GM12872 (cell line): ENCODE measurements at regions not wholly inside any gene's neighbourhood (a gene's known extent, or its start where the extent isn't known, plus 50 kb on each side); places are given as distances from the start of the nearest gene placed in this dataset.

Source experiments
- TF ChIP-seq, protein P1 (sequence below): IDR thresholded peaks from 3 replicates; pipeline ENCODE4 v1.5.1; 2011; ENCODE audit warnings: low read depth, mild to moderate bottlenecking, low read length, moderate library complexity; ENCODE audit not compliant: insufficient read depth

DNA sequence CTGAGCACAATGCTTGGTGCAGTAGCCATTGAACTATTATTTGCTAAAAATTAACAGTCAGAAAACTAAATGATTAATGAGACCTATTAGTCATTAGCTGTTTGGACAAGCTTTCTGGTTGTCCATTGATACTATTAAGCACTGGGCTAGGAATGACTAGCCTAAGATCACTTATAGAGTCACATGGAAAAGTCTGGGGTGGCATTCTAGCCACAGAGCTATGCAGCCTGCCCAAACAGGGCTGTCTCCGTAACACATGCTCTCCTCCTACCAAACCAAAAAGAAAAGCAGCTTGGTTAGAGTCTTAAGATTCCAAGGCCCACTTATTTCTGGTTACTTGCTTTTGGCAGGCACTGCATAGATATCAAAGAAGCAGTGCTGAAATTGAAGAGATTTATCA lies 193.5 kb upstream of the NBEA start:
- TF ChIP-seq, protein P1, sequence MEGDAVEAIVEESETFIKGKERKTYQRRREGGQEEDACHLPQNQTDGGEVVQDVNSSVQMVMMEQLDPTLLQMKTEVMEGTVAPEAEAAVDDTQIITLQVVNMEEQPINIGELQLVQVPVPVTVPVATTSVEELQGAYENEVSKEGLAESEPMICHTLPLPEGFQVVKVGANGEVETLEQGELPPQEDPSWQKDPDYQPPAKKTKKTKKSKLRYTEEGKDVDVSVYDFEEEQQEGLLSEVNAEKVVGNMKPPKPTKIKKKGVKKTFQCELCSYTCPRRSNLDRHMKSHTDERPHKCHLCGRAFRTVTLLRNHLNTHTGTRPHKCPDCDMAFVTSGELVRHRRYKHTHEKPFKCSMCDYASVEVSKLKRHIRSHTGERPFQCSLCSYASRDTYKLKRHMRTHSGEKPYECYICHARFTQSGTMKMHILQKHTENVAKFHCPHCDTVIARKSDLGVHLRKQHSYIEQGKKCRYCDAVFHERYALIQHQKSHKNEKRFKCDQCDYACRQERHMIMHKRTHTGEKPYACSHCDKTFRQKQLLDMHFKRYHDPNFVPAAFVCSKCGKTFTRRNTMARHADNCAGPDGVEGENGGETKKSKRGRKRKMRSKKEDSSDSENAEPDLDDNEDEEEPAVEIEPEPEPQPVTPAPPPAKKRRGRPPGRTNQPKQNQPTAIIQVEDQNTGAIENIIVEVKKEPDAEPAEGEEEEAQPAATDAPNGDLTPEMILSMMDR: no peak

DNA sequence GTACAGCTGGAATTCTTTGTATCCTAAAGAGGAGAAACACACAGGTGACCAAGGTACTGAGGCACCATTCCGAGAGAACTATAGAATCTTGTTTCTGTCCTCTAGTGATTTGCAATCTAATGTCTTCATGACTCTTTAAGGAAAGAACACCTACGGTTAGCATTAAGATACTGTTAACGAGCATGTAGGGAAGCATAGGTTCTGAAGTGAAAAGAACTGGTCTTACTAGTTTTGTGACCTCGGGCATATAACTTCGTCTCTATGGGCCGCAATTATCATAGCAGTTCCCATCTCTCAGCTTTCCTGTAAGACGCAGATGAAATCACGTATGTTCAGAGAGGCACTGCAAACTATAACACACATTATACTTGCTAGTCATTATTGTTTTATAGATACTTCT lies 193.0 kb upstream of the NBEA start:
- TF ChIP-seq, protein P1: no peak

DNA sequence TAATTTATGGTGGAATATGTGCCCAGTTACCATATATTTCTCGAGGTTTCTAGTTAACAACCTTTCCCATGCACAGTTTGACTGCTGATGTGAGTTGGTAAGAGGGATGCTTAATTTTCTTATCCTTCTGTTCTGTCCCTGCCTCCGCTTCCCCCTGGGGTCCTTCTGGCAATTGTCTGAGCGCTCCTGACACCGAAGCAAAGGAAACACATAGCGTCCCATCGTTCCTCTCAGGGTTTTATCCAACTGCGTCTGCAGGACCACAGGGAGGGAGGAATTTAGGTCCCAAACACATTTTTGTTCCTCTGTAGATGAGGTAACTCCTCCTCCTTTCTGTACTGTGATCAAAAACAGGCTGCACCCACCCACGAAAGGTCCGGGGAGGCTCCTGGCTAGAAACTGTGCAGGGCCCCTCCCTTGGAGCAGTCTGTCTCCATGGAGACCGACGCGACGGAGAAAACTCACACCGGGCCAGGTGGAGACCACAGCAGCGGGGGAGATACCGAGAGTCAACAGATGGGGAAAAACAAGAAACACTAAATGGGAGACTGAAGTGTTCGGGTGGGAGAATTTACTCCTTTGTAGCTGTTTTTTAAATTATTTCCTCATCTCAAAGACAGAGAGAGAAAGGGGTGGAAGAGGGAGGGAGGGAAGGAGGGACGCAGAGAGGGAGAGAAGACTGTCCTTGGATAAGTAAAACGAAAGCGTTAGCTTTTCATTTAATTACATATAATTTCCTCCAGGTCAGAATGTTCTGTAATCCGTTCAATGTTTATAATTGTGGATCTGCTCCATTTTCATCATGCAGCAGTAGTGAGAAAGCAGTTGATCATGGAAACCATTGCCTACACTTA lies 191.8 kb upstream of the NBEA start:
- TF ChIP-seq, protein P1: no peak

DNA sequence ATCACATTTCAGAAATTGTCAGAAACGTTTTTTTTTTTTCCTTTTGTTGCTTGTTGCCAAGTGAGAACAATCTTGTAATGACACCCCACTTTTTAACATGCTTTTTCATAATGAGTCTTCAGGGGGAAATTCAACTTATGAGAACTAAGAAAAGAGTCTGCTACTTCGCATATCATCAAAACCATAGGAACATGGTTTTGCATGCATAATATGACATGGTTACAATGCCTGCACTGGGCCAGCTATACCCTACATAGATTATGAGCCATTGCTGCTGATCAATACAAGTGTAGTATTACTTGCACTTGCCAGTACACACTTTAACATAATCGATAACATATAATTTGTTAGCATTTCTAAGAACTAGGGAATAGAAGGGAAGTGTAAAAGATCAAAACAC lies 191.0 kb upstream of the NBEA start:
- TF ChIP-seq, protein P1: no peak

DNA sequence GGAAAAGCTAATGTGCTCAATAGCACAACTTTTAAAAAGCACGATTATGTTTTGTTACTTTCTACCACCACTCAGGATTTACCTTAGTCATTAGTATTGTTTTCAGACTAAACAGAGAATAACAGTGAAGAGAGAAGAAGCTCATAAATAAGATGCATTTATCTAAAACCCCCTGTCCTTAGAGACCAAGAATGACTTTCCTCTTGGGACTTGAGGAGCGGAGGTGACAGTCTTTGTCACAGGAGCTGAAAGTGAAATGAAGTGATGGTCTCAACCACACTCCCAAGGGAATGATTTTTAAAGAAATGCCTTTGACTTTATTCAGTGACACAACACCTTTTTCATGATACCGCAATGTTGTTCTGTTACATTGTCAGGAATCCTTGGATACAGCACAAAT lies 190.6 kb upstream of the NBEA start:
- TF ChIP-seq, protein P1: no peak

DNA sequence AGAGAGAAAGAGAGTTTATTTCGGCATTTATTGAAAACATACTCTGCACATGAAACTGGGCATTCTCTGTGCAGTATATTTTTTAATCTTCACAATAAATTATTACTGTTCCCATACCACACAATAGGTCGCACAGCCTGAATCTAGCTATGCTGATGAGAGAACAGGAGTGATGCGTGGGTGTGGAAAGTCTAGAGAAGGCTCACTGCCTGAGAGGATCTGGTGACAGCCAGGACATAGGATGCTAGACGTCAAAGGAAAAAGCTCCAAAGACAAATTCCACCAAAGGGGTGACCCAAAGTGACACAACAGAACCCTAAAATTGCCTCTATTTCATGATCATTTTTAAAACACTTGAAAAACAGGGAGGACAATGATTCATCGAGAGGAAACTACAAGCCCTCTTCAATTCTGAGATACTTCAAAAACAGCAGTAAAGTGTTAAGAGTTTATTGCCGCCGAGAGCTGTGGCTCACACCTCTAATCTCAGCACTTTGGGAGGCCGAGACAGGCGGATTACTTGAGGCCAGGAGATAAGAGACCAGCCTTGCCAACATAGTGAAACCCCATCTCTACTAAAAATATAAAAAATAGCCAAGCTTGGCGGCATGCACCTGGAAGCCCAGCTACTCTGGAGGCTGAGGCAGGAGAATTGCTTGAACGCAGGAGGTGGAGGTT lies 189.6 kb upstream of the NBEA start:
- TF ChIP-seq, protein P1: no peak

DNA sequence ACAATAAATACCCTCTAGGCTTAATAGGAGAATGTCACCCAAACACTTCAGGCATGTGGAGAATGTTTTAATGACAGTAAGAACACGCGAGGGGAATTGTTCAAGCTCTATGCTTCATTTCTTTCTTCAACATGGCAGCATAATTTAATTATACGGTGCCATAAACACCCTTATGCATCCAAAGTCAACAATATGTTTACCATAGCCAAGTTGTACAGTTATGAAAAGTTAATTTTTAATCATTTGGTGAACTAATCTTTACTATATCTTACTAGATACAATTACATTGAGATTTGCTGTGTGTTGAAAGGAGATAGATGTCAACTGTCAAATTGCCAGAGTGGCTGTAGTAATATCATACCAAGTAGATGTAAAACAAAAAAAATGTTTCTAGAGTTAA lies 185.9 kb upstream of the NBEA start:
- TF ChIP-seq, protein P1: no peak
